GM12865 (cell line): ENCODE measurements at regions not wholly inside any gene's neighbourhood (a gene's known extent, or its start where the extent isn't known, plus 50 kb on each side); places are given as distances from the start of the nearest gene placed in this dataset.
"Not testable (repeated sequence)": the region's sequence is repeated elsewhere in the genome, so short reads cannot be mapped to it uniquely, and the experiment has no call there.

Experiments used
- DNase-seq: peaks from one replicate; pipeline ENCODE4 v3.0.0; 2010; ENCODE audit warnings: low read depth
- H3K4me3 ChIP-seq: 2 replicates; pipeline ENCODE4 v1.5.1; 2011; ENCODE audit warnings: mild to moderate bottlenecking, low read depth, low read length, control low read depth
- CTCF ChIP-seq: IDR thresholded peaks from 2 replicates; pipeline ENCODE4 v1.5.1; 2011; ENCODE audit warnings: low read length, control low read depth, low read depth, inconsistent platforms; ENCODE audit not compliant: insufficient read depth; ENCODE audit errors: missing control alignments

- DNase-seq, result no peak
- no peak for TF ChIP-seq CTCF
- no peak overlapping the region for H3K4me3 ChIP-seq
Measured at GRCh38 chr9:82883436-82883835, 179.5 kb downstream of the RASEF start.

GRCh38 chr9:82883974-82884373 is 179.0 kb downstream of the RASEF start:
- not testable (repeated sequence) for H3K4me3 ChIP-seq, DNase-seq

- no peak for TF ChIP-seq CTCF
- H3K4me3 ChIP-seq, result no peak overlapping the region
- no peak for DNase-seq
Measured at GRCh38 chr9:82890401-82890800, 172.5 kb downstream of the RASEF start.

- no peak for DNase-seq
- no peak for TF ChIP-seq CTCF
- no peak overlapping the region for H3K4me3 ChIP-seq
Measured at GRCh38 chr9:82890865-82891264, 172.1 kb downstream of the RASEF start.

GRCh38 chr9:82891321-82891720 is 171.6 kb downstream of the RASEF start:
- TF ChIP-seq CTCF, result no peak
- DNase-seq, result no peak
- H3K4me3 ChIP-seq, result no peak overlapping the region

- no peak for DNase-seq
- no peak for TF ChIP-seq CTCF
- H3K4me3 ChIP-seq, result no peak overlapping the region
Measured at GRCh38 chr9:82893549-82893948, 169.4 kb downstream of the RASEF start.

GRCh38 chr9:82894548-82894947 is 168.4 kb downstream of the RASEF start:
- TF ChIP-seq CTCF, result no peak
- no peak for DNase-seq
- H3K4me3 ChIP-seq, result no peak overlapping the region
